Cardiac septum (tissue), 1 donor: ENCODE measurements at regions not wholly inside any gene's neighbourhood (a gene's known extent, or its start where the extent isn't known, plus 50 kb on each side); places are given as distances from the start of the nearest gene placed in this dataset.
"Not testable (repeated sequence)": the region's sequence is repeated elsewhere in the genome, so short reads cannot be mapped to it uniquely, and the experiment has no call there.

Experiments
- DNase-seq: peaks from one replicate; pipeline ENCODE4 v3.0.0-alpha.2; 2020; ENCODE audit warnings: low spot score
- intact Hi-C: fragments of 100-400 bp; cut with DNase I; formaldehyde crosslinking; loops from one replicate; pipeline ENCODE4 v1.14.0; 2022
- donor health status: DM: no; HTN: no; CAD: no.

DNA sequence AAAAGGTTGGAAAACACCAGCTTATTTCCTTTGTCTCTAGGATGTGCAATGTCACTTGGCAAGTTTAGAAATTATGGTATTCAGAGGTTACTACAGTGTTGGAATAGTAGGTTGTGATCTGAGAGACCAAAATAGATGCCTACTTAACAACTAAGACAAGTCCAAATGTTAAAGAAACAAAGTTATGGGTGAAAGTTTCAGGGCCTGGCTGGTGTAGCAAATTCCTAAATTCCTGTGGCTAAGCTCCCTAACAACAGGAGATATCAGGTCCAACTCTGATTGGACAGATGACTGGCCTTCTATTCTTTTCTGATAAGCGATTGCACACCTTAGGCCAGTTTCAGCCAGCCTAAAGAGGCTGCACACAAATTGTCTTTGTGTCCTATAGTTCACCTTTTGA lies 873.5 kb downstream of the REEP3 start:
- intact Hi-C loops, result no loop called here
- no peak for DNase-seq

DNA sequence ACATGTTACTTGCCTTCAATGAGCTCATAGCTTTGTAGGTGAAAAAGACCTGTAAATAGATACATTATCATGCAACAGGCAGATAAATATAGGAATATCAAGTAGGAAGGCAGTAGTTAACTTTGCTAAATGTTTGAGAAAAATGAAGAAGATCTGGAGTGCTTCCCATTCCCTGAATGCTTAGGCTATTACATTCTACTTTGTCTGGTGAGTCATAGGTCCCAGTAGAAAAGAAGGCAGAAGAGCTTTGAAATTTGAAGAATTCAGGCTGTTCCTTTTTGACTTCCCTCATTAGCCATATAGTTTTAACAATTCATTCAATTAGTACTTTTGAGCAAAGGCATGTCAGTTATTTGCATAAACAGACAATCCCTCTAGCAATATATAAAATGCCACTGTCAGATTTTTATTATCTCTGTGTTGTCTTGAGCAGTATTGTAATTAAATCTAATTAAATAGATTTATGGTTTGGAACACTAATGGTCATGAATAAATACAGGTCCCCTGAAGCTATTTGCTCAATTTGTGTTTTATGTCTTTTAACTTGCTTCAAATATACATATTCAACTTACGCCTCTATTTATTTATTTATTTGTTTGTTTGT lies 875.0 kb downstream of the REEP3 start:
- DNase-seq, result no peak

DNA sequence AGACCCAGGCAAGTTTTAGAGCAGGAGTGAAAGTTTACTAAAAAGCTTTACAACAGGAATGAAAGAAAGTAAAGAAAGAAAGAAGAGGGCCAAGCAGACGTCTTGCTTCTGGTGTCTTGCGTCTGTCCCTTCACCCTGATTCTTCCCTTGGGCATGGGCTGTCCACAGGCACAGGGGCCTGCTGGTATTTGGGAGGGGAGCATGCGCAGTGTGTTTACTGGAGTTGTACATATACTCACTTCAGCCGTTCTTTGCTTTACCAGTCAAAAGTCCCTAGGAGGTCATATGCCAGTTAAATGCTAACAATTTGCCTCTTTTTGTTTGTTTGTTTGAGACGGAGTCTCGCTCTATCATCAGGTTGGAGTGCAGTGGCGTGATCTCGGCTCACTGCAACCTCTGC lies 875.9 kb downstream of the REEP3 start:
- intact Hi-C loops, result no loop called here

More for the DNA sequence above, 875.0 kb downstream of the REEP3 start:
- intact Hi-C loops, result no loop called here

DNA sequence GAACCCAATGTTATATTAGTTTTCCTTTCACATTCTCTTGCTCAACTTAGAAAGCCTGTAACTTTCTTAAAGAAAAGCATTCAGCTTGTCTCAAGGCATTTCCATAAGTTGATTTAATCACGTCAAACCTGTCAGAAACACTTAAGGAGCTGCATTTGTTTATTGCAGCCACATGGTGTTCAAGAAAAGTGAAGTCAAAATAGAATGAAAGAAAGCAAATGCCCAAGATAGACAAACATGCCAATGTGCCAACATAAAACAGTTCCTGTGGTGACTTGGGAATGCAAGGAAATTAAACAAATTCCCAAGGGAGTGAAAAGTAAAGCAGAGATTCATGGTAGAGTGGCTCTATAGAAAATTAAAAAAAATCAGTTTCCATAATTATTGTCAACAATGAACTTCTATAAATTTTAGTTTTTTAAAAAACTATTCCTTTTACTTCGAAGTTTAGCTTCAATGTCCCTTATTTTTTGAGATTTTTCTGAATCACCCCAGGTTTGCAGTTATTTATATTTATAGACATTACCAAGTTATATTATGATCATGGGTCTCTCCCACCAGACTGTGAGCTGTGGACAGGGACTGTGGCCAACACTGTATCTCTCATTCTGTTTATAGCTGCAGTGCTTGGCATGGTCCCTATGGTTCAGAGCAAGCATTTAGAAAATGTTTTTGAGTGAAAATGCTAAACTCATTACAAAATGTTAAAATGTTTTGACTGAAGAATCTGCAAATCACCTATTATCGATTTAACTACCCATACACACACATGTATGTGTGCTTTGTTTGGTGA lies 887.4 kb downstream of the REEP3 start:
- no peak for DNase-seq

More for the DNA sequence above, 875.9 kb downstream of the REEP3 start:
- DNase-seq, result no peak

DNA sequence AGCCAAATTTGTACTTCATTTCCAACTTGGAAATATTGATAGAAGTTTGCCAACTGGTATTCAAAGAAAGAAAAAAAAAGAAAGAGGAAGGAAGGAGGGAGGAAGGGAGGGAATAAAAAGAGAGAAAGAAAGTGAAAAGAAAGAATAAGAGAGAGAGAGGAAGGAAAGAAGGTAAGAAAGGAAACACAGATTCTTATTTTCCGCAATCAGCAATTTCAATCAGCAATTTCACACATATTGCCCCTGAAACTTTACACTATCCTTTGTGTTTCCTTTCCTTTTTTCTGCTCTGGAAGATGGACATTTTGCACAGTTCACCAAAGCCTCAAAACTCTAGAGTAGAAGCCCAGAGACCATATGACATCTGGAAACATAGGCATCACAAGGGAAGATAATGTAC lies 888.1 kb downstream of the REEP3 start:
- no peak for DNase-seq
- intact Hi-C loops, result no loop called here

More for the DNA sequence above, 887.4 kb downstream of the REEP3 start:
- intact Hi-C loops, result no loop called here

DNA sequence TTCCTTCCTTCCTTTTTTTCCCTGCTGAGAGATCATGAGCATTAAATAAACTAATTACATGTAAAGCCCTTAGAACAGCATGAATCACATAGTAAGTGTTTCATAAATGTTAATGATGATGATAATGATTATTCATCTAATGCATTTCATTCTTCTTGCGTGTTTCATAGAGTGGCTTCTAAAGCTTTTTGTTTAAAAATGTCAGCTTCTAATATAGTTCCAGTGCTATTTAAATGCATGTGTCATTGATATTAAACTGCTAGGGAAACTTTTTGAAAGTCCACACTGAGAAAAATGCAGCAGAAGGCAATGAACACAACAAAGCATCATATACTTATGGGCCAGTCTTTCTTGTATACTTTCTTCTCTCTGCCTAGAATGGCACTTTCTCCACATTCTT lies 894.8 kb downstream of the REEP3 start:
- DNase-seq, result no peak
- intact Hi-C loops, result no loop called here

DNA sequence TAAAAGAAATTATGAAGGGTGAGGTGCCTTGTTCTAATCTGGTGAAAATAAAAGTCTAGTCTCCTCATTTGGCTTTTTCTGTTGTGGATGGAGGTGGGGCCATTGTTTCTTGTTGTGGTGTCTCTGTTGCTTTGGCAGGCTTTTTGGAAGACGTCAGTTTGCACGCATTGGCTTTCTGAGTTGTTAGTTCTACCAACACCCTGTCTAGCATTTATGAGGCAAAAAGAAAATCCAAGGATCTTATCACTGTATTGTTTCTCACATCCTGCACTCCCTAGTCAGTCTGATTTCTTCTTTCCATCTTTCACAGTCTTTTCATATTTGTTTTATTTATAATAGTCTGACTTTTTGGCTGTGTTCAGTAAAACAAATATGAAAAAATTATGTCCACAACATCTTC lies 898.3 kb downstream of the REEP3 start:
- no peak for DNase-seq
- intact Hi-C loops, result no loop called here

DNA sequence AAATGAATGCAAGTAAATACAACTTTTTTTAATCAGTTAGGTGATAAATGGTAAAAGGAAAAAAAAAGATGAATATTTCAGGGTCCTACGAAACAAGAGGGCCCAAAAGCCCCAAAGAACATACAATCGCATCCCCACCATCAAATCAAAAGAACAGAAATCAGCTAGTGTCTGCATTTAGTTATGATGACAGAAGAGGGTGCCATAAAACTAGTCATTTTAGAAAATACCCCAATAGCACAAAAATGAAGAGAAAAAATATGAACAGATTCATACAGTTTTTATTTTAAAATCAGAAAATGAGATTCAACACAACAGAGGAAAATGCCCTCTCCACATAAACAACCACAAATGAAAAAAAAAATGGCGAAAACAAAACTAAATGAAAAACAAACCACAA lies 905.5 kb downstream of the REEP3 start:
- intact Hi-C loops, result no loop called here
- no peak for DNase-seq

DNA sequence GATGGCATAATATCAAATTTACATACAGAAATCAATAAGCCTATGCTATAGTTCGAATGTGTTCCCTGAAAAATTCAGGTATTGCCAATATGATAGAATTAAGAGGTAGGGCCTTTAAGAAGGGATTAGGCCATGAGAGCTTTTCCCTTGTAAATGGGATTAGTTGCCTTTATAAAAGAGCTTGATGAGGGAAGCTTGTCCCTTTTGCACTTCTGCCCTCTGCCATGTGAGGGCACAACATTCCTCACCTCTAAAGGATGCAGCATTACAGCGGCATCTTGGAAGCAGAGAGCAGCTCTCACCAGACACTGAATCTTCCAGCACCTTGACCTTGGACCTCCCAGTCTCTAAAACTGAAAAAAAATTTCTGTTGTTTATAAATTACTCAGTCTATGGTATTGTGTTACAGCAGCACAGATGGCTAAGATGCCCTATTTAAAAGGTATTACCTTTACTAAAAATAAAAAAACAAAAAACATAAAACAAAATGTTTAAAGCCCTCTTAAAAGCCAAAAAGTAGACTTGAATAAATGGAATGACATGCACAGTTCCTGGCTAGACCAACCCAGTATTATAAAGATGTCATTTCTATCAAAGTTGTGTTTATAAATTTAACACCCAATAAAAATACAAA lies 909.6 kb downstream of the REEP3 start:
- intact Hi-C loops, result no loop called here
- DNase-seq, result no peak

DNA sequence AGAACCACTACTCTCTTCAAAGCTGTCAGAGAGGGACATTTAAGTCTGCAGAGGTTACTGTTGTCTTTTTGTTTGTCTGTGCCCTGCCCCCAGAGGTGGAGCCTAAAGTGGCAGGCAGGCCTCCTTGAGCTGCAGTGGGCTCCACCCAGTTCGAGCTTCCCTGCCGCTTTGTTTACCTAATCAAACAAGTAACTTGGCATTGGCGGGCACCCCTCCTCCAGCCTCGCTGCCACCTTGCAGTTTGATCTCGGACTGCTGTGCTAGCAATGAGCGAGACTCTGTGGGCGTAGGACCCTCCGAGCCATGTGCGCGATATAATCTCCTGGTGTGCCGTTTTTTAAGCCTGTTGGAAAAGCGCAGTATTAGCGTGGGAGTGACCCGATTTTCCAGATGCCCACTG lies 920.7 kb downstream of the REEP3 start:
- DNase-seq, intact Hi-C loops: not testable (repeated sequence)

DNA sequence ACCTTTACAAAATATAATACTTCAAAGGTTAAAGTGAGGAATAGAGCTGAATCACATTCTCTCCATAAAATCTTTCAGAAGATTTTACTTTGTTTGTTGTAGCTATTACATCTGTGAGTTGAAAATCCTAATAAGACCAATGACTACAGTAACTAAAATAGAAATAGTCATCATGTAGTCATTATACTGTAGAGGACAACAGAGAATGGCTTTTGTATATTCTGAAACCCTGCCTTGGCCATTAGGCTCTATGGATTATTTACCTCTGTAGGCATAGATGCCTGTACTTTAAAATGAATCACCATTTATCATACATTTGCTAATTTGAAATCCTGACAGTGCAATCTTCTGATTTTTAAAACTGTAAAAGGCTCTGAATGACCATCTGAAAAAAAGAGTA lies 923.0 kb downstream of the REEP3 start:
- intact Hi-C loops, result no loop called here
- DNase-seq, result no peak

DNA sequence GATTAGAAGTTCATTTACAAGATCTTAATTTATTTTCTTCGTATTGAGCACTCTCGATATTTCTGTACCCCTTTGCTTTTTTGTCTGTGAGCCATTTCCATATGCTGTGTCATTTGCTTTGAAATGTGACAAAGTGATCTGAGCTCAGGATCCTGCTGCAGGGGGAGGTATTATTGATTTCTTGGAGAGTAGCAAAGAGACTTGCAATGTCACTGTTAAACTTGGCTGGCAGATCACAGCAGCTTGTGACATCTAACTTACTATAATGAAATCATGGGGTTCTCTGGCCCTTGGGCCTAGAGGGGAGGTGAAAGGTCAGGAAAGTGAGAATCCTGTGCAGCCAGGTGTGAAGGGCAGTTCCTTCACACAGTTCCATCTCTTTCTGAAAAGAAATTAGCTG lies 923.4 kb downstream of the REEP3 start:
- no peak for DNase-seq
- intact Hi-C loops, result no loop called here

DNA sequence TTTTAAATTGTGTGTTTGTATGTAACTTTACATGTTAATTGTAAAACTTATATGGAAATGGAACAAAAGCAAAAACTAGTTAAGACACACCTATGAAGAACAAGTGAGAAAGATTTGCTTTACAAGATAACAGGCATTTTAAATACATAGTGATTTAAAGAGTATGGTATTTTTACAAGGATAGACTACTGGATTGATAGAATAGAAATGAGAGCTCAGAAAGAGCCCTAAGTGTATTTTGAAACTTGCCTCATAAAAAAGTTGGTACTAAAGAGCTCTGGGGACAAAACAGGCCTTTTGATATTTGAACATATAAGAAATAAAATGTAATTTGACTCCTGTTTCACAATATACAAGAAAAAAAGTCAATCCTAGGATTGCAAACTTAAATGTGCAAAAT lies 928.4 kb downstream of the REEP3 start:
- intact Hi-C loops, result no loop called here
- no peak for DNase-seq

DNA sequence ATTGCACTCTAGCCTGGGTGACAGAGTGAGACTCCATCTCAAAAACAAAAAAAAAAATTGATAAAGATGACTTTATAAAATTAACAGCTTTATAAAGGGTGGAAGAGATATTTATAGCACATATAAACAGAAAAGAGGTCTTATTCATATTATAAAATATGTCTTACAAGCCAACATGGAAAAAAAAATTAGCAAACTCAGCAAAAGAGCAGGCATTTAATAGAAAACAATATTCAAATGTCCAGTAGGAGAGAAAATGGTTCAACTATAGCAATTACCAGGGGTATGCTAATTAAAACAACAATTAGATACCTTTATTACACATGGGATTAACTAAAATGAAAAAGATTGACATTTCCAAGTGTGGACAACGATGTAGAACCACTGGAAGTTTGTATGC lies 929.1 kb downstream of the REEP3 start:
- intact Hi-C loops, result no loop called here
- DNase-seq, result no peak

DNA sequence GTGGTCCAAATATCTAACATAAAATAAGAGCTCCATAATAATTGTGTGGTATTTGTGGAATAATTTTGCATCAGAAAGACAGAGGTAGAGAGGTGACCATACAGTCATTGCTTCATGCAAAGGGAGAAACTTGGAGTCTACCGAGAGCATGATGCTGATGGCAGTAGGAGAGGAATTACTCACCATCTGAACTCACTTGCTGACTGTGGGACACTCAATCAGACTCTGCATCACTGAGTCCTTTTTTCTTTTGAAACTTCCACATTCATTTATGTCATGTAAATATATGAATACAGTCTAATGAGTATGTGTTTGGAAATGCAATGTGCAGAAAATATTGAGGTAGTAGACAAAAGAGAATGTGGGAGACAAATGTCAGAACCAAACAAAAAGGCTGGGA lies 933.8 kb downstream of the REEP3 start:
- no peak for DNase-seq
- intact Hi-C loops, result no loop called here

DNA sequence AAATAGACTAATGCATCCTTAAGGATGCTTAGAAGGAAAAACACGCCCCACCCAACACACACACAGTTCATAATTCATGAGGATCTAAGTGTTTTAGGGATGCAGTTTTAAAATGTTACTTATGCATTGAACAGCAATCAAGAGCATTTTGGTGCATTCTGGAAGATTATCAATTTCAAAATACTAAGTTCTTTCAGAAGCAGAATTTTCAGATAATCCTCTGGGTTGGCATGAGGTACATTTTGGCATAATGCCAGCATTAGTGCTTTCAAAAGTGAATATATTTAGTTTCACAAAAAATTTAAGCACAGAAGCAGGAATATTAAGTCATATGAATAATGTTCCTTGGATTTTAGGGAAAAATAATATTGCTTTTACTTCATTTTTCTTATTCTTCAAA lies 937.1 kb downstream of the REEP3 start:
- no peak for DNase-seq
- intact Hi-C loops, result no loop called here

DNA sequence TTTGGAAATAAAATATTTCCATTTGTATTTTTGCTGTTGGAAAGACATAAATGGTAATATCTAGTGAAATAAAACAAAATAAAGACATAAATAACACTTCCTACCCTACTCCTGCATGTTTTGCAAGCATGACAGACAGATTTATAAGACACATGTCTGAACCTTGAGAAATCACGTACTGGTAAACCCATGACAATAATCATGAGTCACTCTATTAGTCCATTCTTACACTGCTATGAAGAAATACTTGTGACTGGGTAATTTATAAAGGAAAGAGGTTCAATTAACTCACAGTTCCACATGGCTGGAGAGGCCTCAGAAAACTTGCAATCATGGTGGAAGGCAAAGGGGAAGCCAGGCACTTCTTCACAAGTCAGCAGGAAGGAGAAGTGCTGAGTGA lies 942.2 kb downstream of the REEP3 start:
- no peak for DNase-seq
- intact Hi-C loops, result no loop called here

DNA sequence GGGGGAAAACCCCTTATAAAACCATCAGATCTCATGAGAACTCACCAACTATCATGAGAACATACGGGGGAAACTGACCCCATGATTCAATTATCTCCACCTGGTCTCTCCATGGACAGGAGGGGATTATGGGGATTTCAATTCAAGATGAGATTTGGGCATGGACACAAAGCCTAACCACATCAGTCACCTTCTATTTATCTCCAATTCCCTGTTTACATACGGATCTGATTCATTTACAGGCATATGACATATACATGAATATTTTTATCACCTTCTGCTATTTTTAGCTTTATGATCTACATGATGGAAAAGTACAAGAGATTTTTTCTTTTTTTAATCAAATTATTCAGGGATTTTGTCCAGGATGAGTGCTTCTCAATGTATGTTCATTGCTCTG lies 944.5 kb downstream of the REEP3 start:
- DNase-seq, result no peak
- intact Hi-C loops, result no loop called here

DNA sequence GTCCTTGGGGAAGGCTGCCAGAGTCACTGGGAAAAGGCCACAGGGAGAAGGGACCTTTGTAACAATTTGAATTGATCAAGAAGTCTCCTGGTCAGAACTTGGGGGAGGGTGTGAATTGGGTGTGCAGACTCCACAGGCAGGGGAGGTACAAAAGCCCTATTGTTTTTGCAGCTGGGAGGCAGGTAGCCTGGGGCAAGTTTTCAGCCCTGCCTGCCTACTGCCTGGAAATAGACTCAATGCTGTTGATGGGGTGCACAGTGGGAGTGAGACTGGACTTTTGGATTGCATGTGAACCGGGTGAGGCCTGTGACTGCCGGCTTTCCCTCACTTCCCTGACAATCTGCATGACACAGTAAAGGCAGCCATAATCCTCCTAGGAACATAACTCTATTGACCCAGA lies 947.0 kb downstream of the REEP3 start:
- intact Hi-C loops, result no loop called here
- DNase-seq, result no peak

DNA sequence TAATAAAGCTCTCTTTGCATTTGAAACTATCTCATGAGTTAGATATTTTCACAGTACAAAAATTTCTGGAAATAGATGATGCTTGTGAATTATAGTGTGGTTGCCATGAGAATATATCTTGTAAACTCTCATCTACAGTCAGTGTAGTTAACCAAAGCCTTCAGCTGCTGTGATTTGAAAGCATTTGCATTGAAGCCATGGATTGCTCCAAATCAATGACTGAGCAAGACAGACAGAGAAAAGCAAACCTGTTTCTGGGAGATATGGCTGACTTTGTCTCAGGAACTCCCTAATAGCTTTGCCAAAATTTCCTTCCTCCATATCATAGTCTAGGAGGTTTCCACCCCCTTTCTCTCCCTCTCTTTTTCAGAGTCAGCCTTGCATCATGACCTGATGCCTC lies 955.3 kb downstream of the REEP3 start:
- no peak for DNase-seq
- intact Hi-C loops, result no loop called here

DNA sequence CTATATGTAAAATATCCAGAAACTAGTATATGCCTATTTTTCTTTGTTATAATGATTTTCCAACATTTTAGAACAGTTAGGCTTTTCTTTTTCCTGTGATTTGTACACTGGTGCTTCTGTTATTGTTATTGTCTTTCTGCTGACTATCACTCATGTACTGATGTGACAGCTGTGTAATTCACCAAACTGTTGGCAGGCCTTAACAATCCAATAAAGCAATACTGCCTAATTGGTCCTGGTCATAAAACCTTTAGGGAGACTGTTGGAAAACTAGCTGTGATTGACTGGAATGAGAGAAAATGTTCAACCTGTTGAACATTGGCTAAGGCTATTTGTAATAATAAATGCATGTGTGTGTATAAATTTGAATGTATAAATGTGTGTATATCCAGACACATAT lies 956.6 kb downstream of the REEP3 start:
- no peak for DNase-seq
- intact Hi-C loops, result no loop called here
